Loucy (cell line): ENCODE measurements at regions not wholly inside any gene's neighbourhood (a gene's known extent, or its start where the extent isn't known, plus 50 kb on each side); places are given as distances from the start of the nearest gene placed in this dataset.

Experiments used
- H2AFZ ChIP-seq: fragments of 200-600 bp; sonication (generic); 2 replicates; pipeline ENCODE4 v1.6.0; 2016; ENCODE audit warnings: antibody characterized with exemption, mild to moderate bottlenecking, low read length, moderate library complexity
- H3F3A ChIP-seq: fragments of 200-600 bp; 2 replicates; pipeline ENCODE4 v1.6.0; 2016; ENCODE audit warnings: antibody characterized with exemption, low read depth, mild to moderate bottlenecking
- H3K27me3 ChIP-seq: fragments of 200-600 bp; sonication (generic); 2 replicates; pipeline ENCODE4 v1.6.1; 2014; ENCODE audit warnings: low read length, mild to moderate bottlenecking; ENCODE audit not compliant: insufficient read depth, poor library complexity, severe bottlenecking
- H3K36me3 ChIP-seq: fragments of 200-600 bp; sonication (generic); 2 replicates; pipeline ENCODE4 v1.6.1; 2016; ENCODE audit warnings: low read length; ENCODE audit not compliant: insufficient read depth
- H3K4me1 ChIP-seq: fragments of 200-600 bp; sonication (generic); 2 replicates; pipeline ENCODE4 v1.5.1; 2014; ENCODE audit warnings: low read length, mild to moderate bottlenecking; ENCODE audit not compliant: insufficient read depth, poor library complexity, severe bottlenecking
- H3K4me2 ChIP-seq: fragments of 200-600 bp; sonication (generic); 2 replicates; pipeline ENCODE4 v1.6.0; 2014; ENCODE audit warnings: antibody characterized with exemption, low read length, low read depth, mild to moderate bottlenecking; ENCODE audit not compliant: poor library complexity, severe bottlenecking
- H3K4me3 ChIP-seq: fragments of 200-600 bp; sonication (generic); 2 replicates; pipeline ENCODE4 v1.5.1; 2014; ENCODE audit warnings: low read length, mild to moderate bottlenecking, mixed read lengths; ENCODE audit not compliant: poor library complexity, severe bottlenecking
- H3K79me2 ChIP-seq: fragments of 200-600 bp; sonication (generic); 2 replicates; pipeline ENCODE4 v1.6.1; 2014; ENCODE audit warnings: low read length; ENCODE audit not compliant: insufficient read depth
- H3K9ac ChIP-seq: fragments of 200-600 bp; sonication (generic); 2 replicates; pipeline ENCODE4 v1.6.0; 2014; ENCODE audit warnings: mild to moderate bottlenecking, low read depth, low read length, moderate library complexity; ENCODE audit not compliant: poor library complexity, severe bottlenecking
- H3K9me2 ChIP-seq: fragments of 200-600 bp; sonication (generic); replicated peaks from 2 replicates; pipeline ENCODE4 v1.6.1; 2016; ENCODE audit warnings: low read depth, low read length, mixed read lengths
- H3K9me3 ChIP-seq: fragments of 200-600 bp; sonication (generic); 2 replicates; pipeline ENCODE4 v1.6.1; 2014; ENCODE audit warnings: mild to moderate bottlenecking, antibody characterized with exemption, low read length, low read depth; ENCODE audit not compliant: insufficient read depth
- H4K20me1 ChIP-seq: fragments of 200-600 bp; sonication (generic); 2 replicates; pipeline ENCODE4 v1.6.0; 2014; ENCODE audit warnings: antibody characterized with exemption, low read length, mild to moderate bottlenecking; ENCODE audit not compliant: insufficient read depth, poor library complexity, severe bottlenecking
- CTCF ChIP-seq: fragments of 200-600 bp; sonication (generic); conservative IDR thresholded peaks from 2 replicates; pipeline ENCODE4 v1.5.1; 2014; ENCODE audit warnings: mild to moderate bottlenecking, antibody characterized with exemption, low read length
- EZH2phosphoT487 ChIP-seq: fragments of 200-600 bp; IDR thresholded peaks from 2 replicates; pipeline ENCODE4 v1.6.1; 2018; ENCODE audit warnings: antibody characterized with exemption, mild to moderate bottlenecking, moderate library complexity, borderline replicate concordance

DNA sequence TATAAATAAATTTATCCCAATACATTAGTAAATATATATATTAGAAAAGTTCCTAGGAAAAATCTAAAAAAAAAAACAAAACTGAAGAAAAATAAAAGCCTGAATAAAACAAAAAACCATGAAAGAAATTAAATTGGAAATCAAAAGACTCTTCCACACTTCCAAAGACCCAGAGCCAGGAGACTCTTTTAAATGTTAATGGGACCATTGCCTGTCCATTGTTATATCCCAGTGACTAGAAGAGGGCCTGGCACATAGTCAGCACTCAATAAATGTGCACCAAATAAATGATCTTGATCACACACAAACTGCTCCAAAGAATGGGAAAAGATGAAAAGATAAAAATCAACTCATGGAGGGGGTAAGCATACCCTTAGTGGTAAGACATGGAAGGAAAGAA is 51.3 kb upstream of the CLDN18 start:
- no peaks in the 10 kb centered on the region for H3K36me3 ChIP-seq
- H3K4me3 ChIP-seq, result no peak overlapping the region
- TF ChIP-seq EZH2phosphoT487 (no peak), CTCF (no peak)
- no peaks in the 10 kb centered on the region for H3K4me1 ChIP-seq
- no peaks in the 10 kb centered on the region for H3K79me2 ChIP-seq
- no peak overlapping the region for H3K4me2 ChIP-seq
- H2AFZ ChIP-seq, result no peak overlapping the region
- H3K27me3 ChIP-seq, result no peaks in the 10 kb centered on the region
- H3K9ac ChIP-seq, result no peak overlapping the region
- H3K9me3 ChIP-seq, result no peaks in the 10 kb centered on the region
- no peaks in the 10 kb centered on the region; the same call in 1 of the 2 replicates for H3K9me2 ChIP-seq
- no peaks in the 10 kb centered on the region for H4K20me1 ChIP-seq
- H3F3A ChIP-seq, result no peaks in the 10 kb centered on the region
